Smooth muscle cell (in vitro differentiated cells): ENCODE measurements at regions not wholly inside any gene's neighbourhood (a gene's known extent, or its start where the extent isn't known, plus 50 kb on each side); places are given as distances from the start of the nearest gene placed in this dataset.

Source experiments
- DNase-seq: peaks from one replicate; lab custom pipeline; 2025; ENCODE audit not compliant: unreplicated experiment; lab: John Stamatoyannopoulos, UW
- H2AFZ ChIP-seq: fragments of 200-600 bp; sonication (generic); 2 replicates; pipeline ENCODE4 v1.6.0; 2016; ENCODE audit warnings: antibody characterized with exemption, low read depth, mild to moderate bottlenecking
- H3F3A ChIP-seq: fragments of 200-600 bp; sonication (generic); 2 replicates; pipeline ENCODE4 v1.6.0; 2017; ENCODE audit warnings: antibody characterized with exemption, low read depth
- H3K27ac ChIP-seq: fragments of 200-600 bp; sonication (generic); 2 replicates; pipeline ENCODE4 v1.5.1; 2016; ENCODE audit warnings: low read depth, mild to moderate bottlenecking
- H3K27me3 ChIP-seq: fragments of 200-600 bp; sonication (generic); 2 replicates; pipeline ENCODE4 v1.6.1; 2016; ENCODE audit warnings: low read depth, mild to moderate bottlenecking
- H3K36me3 ChIP-seq: fragments of 200-600 bp; sonication (generic); 2 replicates; pipeline ENCODE4 v1.5.1; 2016; ENCODE audit warnings: low read depth
- H3K4me1 ChIP-seq: fragments of 200-600 bp; sonication (generic); 2 replicates; pipeline ENCODE4 v1.5.1; 2016; ENCODE audit warnings: low read depth
- H3K4me2 ChIP-seq: fragments of 200-600 bp; sonication (generic); 2 replicates; pipeline ENCODE4 v1.6.0; 2016; ENCODE audit warnings: mild to moderate bottlenecking
- H3K4me3 ChIP-seq: fragments of 200-600 bp; sonication (generic); 2 replicates; pipeline ENCODE4 v1.5.1; 2016; ENCODE audit warnings: mild to moderate bottlenecking
- H3K79me2 ChIP-seq: fragments of 200-600 bp; sonication (generic); 2 replicates; pipeline ENCODE4 v1.6.0; 2016; ENCODE audit warnings: low read depth, mild to moderate bottlenecking
- H3K9ac ChIP-seq: fragments of 200-600 bp; sonication (generic); 2 replicates; pipeline ENCODE4 v1.6.0; 2016; ENCODE audit warnings: low read depth
- H3K9me3 ChIP-seq: fragments of 200-600 bp; sonication (generic); replicated peaks from 2 replicates; pipeline ENCODE4 v1.5.1; 2016; ENCODE audit warnings: low read depth
- H4K20me1 ChIP-seq: fragments of 200-600 bp; sonication (generic); 2 replicates; pipeline ENCODE4 v1.6.0; 2016; ENCODE audit warnings: low read depth
- CTCF ChIP-seq: fragments of 200-600 bp; sonication (generic); IDR thresholded peaks from 2 replicates; pipeline ENCODE4 v1.5.1; 2017; ENCODE audit warnings: borderline replicate concordance, mild to moderate bottlenecking, antibody characterized with exemption; ENCODE audit not compliant: insufficient read depth, poor library complexity, severe bottlenecking
- WGBS: methylation state at CpG from one replicate; pipeline ENCODE4 v1.1.7; 2016; ENCODE audit warnings: low lambda C conversion rate; 5-methylcytosine and 5-hydroxymethylcytosine counted together

DNA sequence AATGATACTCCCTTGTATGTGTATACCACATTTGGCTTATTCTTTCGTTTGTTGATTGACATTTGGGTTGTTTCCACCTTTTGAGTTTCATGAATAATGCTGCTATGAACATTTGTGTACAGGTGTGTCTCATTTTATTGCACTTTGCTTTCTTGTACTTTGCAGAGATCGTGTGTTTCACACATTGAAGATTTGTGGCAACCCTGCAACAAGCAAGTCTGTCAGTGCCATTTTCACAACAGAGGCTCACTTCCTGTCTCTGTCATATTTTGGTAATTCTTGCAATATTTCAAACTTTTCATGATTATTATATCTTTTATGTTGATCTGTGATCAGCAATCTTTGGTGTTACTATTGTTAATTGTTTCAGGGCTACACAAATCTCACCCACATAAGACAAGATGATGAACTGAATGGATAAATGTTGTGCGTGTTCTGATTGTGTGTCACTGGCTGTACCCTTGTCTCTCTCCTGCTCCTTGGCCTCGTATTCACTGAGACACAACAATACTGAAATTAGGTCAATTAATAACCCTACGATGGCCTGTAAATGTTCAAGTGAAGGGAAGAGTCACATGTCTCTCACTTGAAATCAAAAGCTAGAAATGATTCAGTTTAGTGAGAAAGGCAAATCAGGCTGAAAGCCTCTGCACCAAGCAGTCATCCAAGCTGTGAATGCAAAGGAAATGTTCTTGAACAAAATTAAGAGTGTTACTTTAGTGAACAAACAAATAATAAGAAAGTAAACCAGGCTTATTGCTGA is 133.6 kb upstream of the JCAD start:
- Histone ChIP-seq H3K27ac (no peak overlapping the region), H3K4me3 (no peak overlapping the region), H3F3A (no peaks in the 10 kb centered on the region), H3K9ac (no peak overlapping the region), H3K9me3 (no peaks in the 10 kb centered on the region), H3K27me3 (no peaks in the 10 kb centered on the region), H3K4me2 (no peak overlapping the region), H3K79me2 (no peaks in the 10 kb centered on the region), H3K4me1 (no peaks in the 10 kb centered on the region), H4K20me1 (no peaks in the 10 kb centered on the region), H2AFZ (no peak overlapping the region), H3K36me3 (no peaks in the 10 kb centered on the region)
- no peak for DNase-seq
- no peak for TF ChIP-seq CTCF
- 92% methylated on average over 5 of the region's 5 CpGs for WGBS

GRCh38 chr10:30190577-30191552 is 131.5 kb upstream of the JCAD start:
- H3F3A ChIP-seq = no peaks in the 10 kb centered on the region
- no peak overlapping the region for H2AFZ ChIP-seq
- no peak overlapping the region for H3K4me2 ChIP-seq
- no peaks in the 10 kb centered on the region for H4K20me1 ChIP-seq
- no peaks in the 10 kb centered on the region for H3K27me3 ChIP-seq
- no peaks in the 10 kb centered on the region for H3K9me3 ChIP-seq
- DNase-seq = no peak
- H3K27ac ChIP-seq = no peak overlapping the region
- WGBS = 61% methylated on average over 14 of the region's 14 CpGs
- no peak overlapping the region for H3K9ac ChIP-seq
- no peaks in the 10 kb centered on the region for H3K79me2 ChIP-seq
- H3K4me1 ChIP-seq = peaks cover 9% of the 10 kb centered on the region
- no peaks in the 10 kb centered on the region for H3K36me3 ChIP-seq
- no peak for TF ChIP-seq CTCF
- no peak overlapping the region for H3K4me3 ChIP-seq

DNA sequence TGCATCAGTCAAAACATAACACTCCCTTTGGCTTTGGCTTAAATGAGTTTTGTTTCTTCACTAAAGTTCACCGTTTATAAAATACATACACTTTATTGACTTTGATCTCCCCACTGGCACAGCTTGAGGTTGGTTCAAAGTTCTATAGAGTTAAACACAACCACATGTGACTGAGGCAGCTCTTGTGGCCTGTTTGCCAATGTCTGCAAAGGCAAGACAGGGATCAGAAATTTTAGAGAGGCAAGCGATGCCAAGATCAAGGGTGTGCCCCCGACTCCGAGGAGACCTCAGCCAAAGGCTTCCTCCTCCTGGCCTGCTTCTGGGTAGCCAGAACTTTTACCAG is 129.8 kb upstream of the JCAD start:
- H3K4me2 ChIP-seq = no peak overlapping the region
- H3K79me2 ChIP-seq = no peaks in the 10 kb centered on the region
- no peak overlapping the region for H3K27ac ChIP-seq
- no peak for TF ChIP-seq CTCF
- no peak for DNase-seq
- peak overlapping the region; percentile 59 for H2AFZ ChIP-seq
- no peaks in the 10 kb centered on the region for H3K27me3 ChIP-seq
- 79% methylated on average over 4 of the region's 4 CpGs for WGBS
- no peaks in the 10 kb centered on the region for H3K36me3 ChIP-seq
- no peaks in the 10 kb centered on the region for H3F3A ChIP-seq
- H3K9ac ChIP-seq = no peak overlapping the region
- no peaks in the 10 kb centered on the region for H3K9me3 ChIP-seq
- H4K20me1 ChIP-seq = no peaks in the 10 kb centered on the region
- H3K4me3 ChIP-seq = no peak overlapping the region
- H3K4me1 ChIP-seq = peaks cover 15% of the 10 kb centered on the region
